IMR-90 (cell line): ENCODE measurements at regions not wholly inside any gene's neighbourhood (a gene's known extent, or its start where the extent isn't known, plus 50 kb on each side); places are given as distances from the start of the nearest gene placed in this dataset.

ENCODE experiments used
- ATAC-seq: fragments of 200-7000 bp; cut with Tn5 transposase; 2 replicates; pipeline ENCODE4 v1.9.1; 2020; ENCODE audit warnings: low read depth, mild to moderate bottlenecking, moderate library complexity
- BruUV-seq: library from RNA; stranded (reverse); fragments of 400-500 nt; replicated peaks from 2 replicates; lab custom pipeline; 2021; lab: Mats Ljungman, UMichigan
- CTCF ChIA-PET: fragments of 300-600 bp; formaldehyde crosslinking; extraction: SDS; loops from one replicate; lab custom pipeline; 2021; ENCODE audit warnings: antibody characterized with exemption; lab: Yijun Ruan, JAX
- POLR2A ChIA-PET: fragments of 300-600 bp; sonication (Branson Sonifier 250); formaldehyde crosslinking; loops from one replicate; lab custom pipeline; 2022; ENCODE audit warnings: antibody characterized with exemption; ENCODE audit not compliant: unreplicated experiment; lab: Charles Lee
- DNase-seq: peaks from one replicate; pipeline ENCODE4 v3.0.0; 2013
- H2AFZ ChIP-seq: replicated peaks from 2 replicates; pipeline ENCODE3; 2013; ENCODE audit warnings: low read length, mild to moderate bottlenecking; ENCODE audit not compliant: poor library complexity
- H2AK5ac ChIP-seq: 2 replicates; pipeline ENCODE4 v1.6.1; 2013; ENCODE audit warnings: low read depth, low read length, inconsistent platforms
- H2AK9ac ChIP-seq: replicated peaks from 2 replicates; pipeline ENCODE3; 2013; ENCODE audit warnings: mild to moderate bottlenecking, low read depth, low read length, moderate library complexity; ENCODE audit not compliant: poor library complexity
- H2BK120ac ChIP-seq: 2 replicates; pipeline ENCODE4 v1.6.1; 2013; ENCODE audit warnings: low read depth, low read length, inconsistent platforms
- H2BK15ac ChIP-seq: 3 replicates; pipeline ENCODE4 v1.6.1; 2013; ENCODE audit warnings: low read depth, low read length, inconsistent platforms
- H2BK20ac ChIP-seq: 2 replicates; pipeline ENCODE4 v1.6.1; 2013; ENCODE audit warnings: low read depth, mild to moderate bottlenecking, inconsistent platforms, low read length, moderate library complexity
- H2BK5ac ChIP-seq: 2 replicates; pipeline ENCODE4 v1.6.1; 2013; ENCODE audit warnings: mild to moderate bottlenecking, low read depth, low read length, inconsistent platforms; ENCODE audit not compliant: poor library complexity, severe bottlenecking
- H3K14ac ChIP-seq: replicated peaks from 2 replicates; pipeline ENCODE4 v1.6.1; 2013; ENCODE audit warnings: low read depth, low read length, inconsistent platforms
- H3K18ac ChIP-seq: 2 replicates; pipeline ENCODE4 v1.6.1; 2013; ENCODE audit warnings: low read depth, low read length, control low read depth
- H3K23ac ChIP-seq: 2 replicates; pipeline ENCODE4 v1.6.1; 2013; ENCODE audit warnings: low read depth, low read length, inconsistent platforms
- H3K27ac ChIP-seq: 2 replicates; pipeline ENCODE4 v1.5.1; 2013; ENCODE audit warnings: mild to moderate bottlenecking, control low read depth, low read length; ENCODE audit not compliant: insufficient read depth
- H3K27me3 ChIP-seq: 2 replicates; pipeline ENCODE4 v1.6.1; 2013; ENCODE audit warnings: low read length; ENCODE audit not compliant: control insufficient read depth, insufficient read depth
- H3K36me3 ChIP-seq: 2 replicates; pipeline ENCODE4 v1.6.1; 2013; ENCODE audit warnings: low read length, mixed read lengths; ENCODE audit not compliant: control insufficient read depth, insufficient read depth
- H3K4ac ChIP-seq: 2 replicates; pipeline ENCODE4 v1.6.1; 2013; ENCODE audit warnings: low read depth, low read length, inconsistent platforms
- H3K4me1 ChIP-seq: 2 replicates; pipeline ENCODE4 v1.6.1; 2013; ENCODE audit warnings: low read length, mixed read lengths; ENCODE audit not compliant: control insufficient read depth, insufficient read depth
- H3K4me2 ChIP-seq: 2 replicates; pipeline ENCODE4 v1.6.1; 2013; ENCODE audit warnings: low read depth, mild to moderate bottlenecking, control low read depth, low read length, moderate library complexity
- H3K4me3 ChIP-seq: 2 replicates; pipeline ENCODE4 v1.5.1; 2013; ENCODE audit warnings: low read depth, mild to moderate bottlenecking, control low read depth, low read length, moderate library complexity; ENCODE audit not compliant: insufficient read depth
- H3K56ac ChIP-seq: 2 replicates; pipeline ENCODE4 v1.6.1; 2013; ENCODE audit warnings: low read length, inconsistent platforms; ENCODE audit not compliant: insufficient read depth; ENCODE audit errors: extremely low read depth
- H3K79me1 ChIP-seq, 2 experiments: 2 replicates each; pipeline ENCODE4 v1.6.1; 2013; ENCODE audit warnings: low read length in 2 of 2, inconsistent platforms in 1 of 2, low read depth in 1 of 2
- H3K9ac ChIP-seq: 2 replicates; pipeline ENCODE4 v1.6.1; 2013; ENCODE audit warnings: low read depth, low read length, control low read depth
- H3K9me1 ChIP-seq: 2 replicates; pipeline ENCODE4 v1.6.1; 2013; ENCODE audit warnings: low read length, inconsistent platforms; ENCODE audit not compliant: insufficient read depth
- H3K9me3 ChIP-seq: 2 replicates; pipeline ENCODE4 v1.6.1; 2013; ENCODE audit warnings: low read length; ENCODE audit not compliant: control insufficient read depth, insufficient read depth
- H4K20me1 ChIP-seq: 2 replicates; pipeline ENCODE4 v1.6.1; 2013; ENCODE audit warnings: low read length, inconsistent platforms; ENCODE audit not compliant: insufficient read depth
- H4K5ac ChIP-seq: 2 replicates; pipeline ENCODE4 v1.6.1; 2013; ENCODE audit warnings: mild to moderate bottlenecking, low read depth, low read length, control low read depth
- H4K8ac ChIP-seq, 2 experiments: 2 replicates each; pipeline ENCODE4 v1.6.1; 2013; ENCODE audit warnings: low read depth in 2 of 2, low read length in 2 of 2, control low read depth in 1 of 2, inconsistent platforms in 1 of 2
- H4K91ac ChIP-seq: 2 replicates; pipeline ENCODE4 v1.6.1; 2013; ENCODE audit warnings: low read depth, low read length, inconsistent platforms; ENCODE audit not compliant: insufficient read depth
- BHLHE40 ChIP-seq: fragments of 150-350 bp; IDR thresholded peaks from 2 replicates; pipeline ENCODE4 v1.6.1; 2016; ENCODE audit warnings: mild to moderate bottlenecking, low read depth, low read length
- CEBPB ChIP-seq: IDR thresholded peaks from 2 replicates; pipeline ENCODE4 v1.6.1; 2012; ENCODE audit warnings: low read depth, low read length, improper control_type of control experiment
- CHD1 ChIP-seq: IDR thresholded peaks from 2 replicates; pipeline ENCODE4 v1.6.1; 2012; ENCODE audit warnings: low read depth, low read length, improper control_type of control experiment
- CTCF ChIP-seq: conservative IDR thresholded peaks from 2 replicates; pipeline ENCODE4 v1.5.1; 2012; ENCODE audit warnings: mild to moderate bottlenecking, low read depth, low read length, improper control_type of control experiment
- ELK1 ChIP-seq: fragments of 150-350 bp; IDR thresholded peaks from 2 replicates; pipeline ENCODE4 v1.6.1; 2016; ENCODE audit warnings: low read depth, mild to moderate bottlenecking, low read length, moderate library complexity, borderline replicate concordance
- FOS ChIP-seq: fragments of 150-350 bp; IDR thresholded peaks from 2 replicates; pipeline ENCODE4 v1.6.1; 2016; ENCODE audit warnings: low read depth, low read length
- MAFK ChIP-seq: IDR thresholded peaks from 2 replicates; pipeline ENCODE4 v1.6.1; 2012; ENCODE audit warnings: low read depth, low read length, improper control_type of control experiment
- MAZ ChIP-seq: IDR thresholded peaks from 2 replicates; pipeline ENCODE4 v1.6.1; 2012; ENCODE audit warnings: low read depth, mild to moderate bottlenecking, low read length, improper control_type of control experiment, moderate library complexity, borderline replicate concordance
- MXI1 ChIP-seq: IDR thresholded peaks from 2 replicates; pipeline ENCODE4 v1.6.1; 2012; ENCODE audit warnings: low read depth, mild to moderate bottlenecking, low read length, moderate library complexity, borderline replicate concordance
- NFE2L2 ChIP-seq: fragments of 150-350 bp; IDR thresholded peaks from 2 replicates; pipeline ENCODE4 v1.6.1; 2016; ENCODE audit warnings: low read depth, mild to moderate bottlenecking, low read length
- POLR2A ChIP-seq: IDR thresholded peaks from 2 replicates; pipeline ENCODE4 v1.6.1; 2012; ENCODE audit warnings: mild to moderate bottlenecking, low read depth, low read length
- RAD21 ChIP-seq: IDR thresholded peaks from 2 replicates; pipeline ENCODE4 v1.6.1; 2012; ENCODE audit warnings: low read length, improper control_type of control experiment
- RCOR1 ChIP-seq: IDR thresholded peaks from 2 replicates; pipeline ENCODE4 v1.6.1; 2012; ENCODE audit warnings: mild to moderate bottlenecking, low read length, improper control_type of control experiment; ENCODE audit not compliant: insufficient replicate concordance
- RFX5 ChIP-seq: IDR thresholded peaks from 2 replicates; pipeline ENCODE4 v1.8.0; 2012; ENCODE audit warnings: low read depth, mild to moderate bottlenecking, low read length, moderate library complexity
- SMC3 ChIP-seq: fragments of 150-350 bp; IDR thresholded peaks from 2 replicates; pipeline ENCODE4 v1.6.1; 2016; ENCODE audit warnings: low read depth, mild to moderate bottlenecking, antibody characterized with exemption, low read length, moderate library complexity
- USF2 ChIP-seq: fragments of 150-350 bp; IDR thresholded peaks from 2 replicates; pipeline ENCODE4 v1.6.1; 2017; ENCODE audit warnings: mild to moderate bottlenecking, antibody characterized with exemption, low read length, low read depth
- dilution Hi-C: fragments of 300-500 bp; cut with HindIII; formaldehyde crosslinking; loops from one replicate; pipeline ENCODE4 v1.14.3; 2018; ENCODE audit warnings: low sequenced_read_pairs; ENCODE audit not compliant: unreplicated experiment
- in situ Hi-C: fragments of 300-500 bp; cut with MboI; formaldehyde crosslinking; loops from 3 replicates; pipeline ENCODE4 v1.14.3; 2019; ENCODE audit warnings: low sequenced_read_pairs, inconsistent platforms, mixed read lengths
- intact Hi-C: fragments of 100-400 bp; cut with micrococcal nuclease; formaldehyde crosslinking; loops from 2 replicates; pipeline ENCODE4 v1.10.0; 2022

GRCh38 chr6:55694759-55695158 lies 115.8 kb upstream of the HMGCLL1 start:
- TF ChIP-seq MXI1 (no peak), MAFK (no peak), NFE2L2 (no peak), CTCF (no peak), SMC3 (no peak), ELK1 (no peak), CEBPB (no peak), RAD21 (no peak), FOS (no peak), RCOR1 (no peak), CHD1 (no peak), BHLHE40 (no peak), POLR2A (no peak), USF2 (no peak), RFX5 (no peak), MAZ (no peak)
- no peaks in the 10 kb centered on the region for H4K20me1 ChIP-seq
- no peaks in the 10 kb centered on the region for H3K9me3 ChIP-seq
- no peak overlapping the region for H3K4ac ChIP-seq
- no peak overlapping the region for H2BK120ac ChIP-seq
- H2AK9ac ChIP-seq, result no peak overlapping the region
- no peak overlapping the region for H2AFZ ChIP-seq
- no peaks in the 10 kb centered on the region for H3K36me3 ChIP-seq
- DNase-seq (no peak), ATAC-seq (no peak)
- no peak overlapping the region for H2BK15ac ChIP-seq
- no peak overlapping the region for H3K9ac ChIP-seq
- no peak overlapping the region for H3K14ac ChIP-seq
- ChIA-PET POLR2A (no interaction called here), CTCF (interaction anchor here (0.8 kb wide), 1 partner anchor 247 kb away, joined by 5 read pairs; no protein-coding TSS in a partner anchor)
- dilution Hi-C loops (no loop called here), intact Hi-C loops (no loop called here), in situ Hi-C loops (no loop called here)
- H2BK5ac ChIP-seq, result no peak overlapping the region
- no peak overlapping the region for H4K91ac ChIP-seq
- H3K4me2 ChIP-seq, result no peak overlapping the region
- no peak overlapping the region for H3K56ac ChIP-seq
- H3K4me3 ChIP-seq, result no peak overlapping the region
- peaks cover 2% of the 10 kb centered on the region; the same call in 1 of the 2 replicates for H3K4me1 ChIP-seq
- H3K79me1 ChIP-seq, result no peaks in the 10 kb centered on the region
- H3K18ac ChIP-seq, result no peak overlapping the region
- no peak overlapping the region for H4K8ac ChIP-seq
- no peaks in the 10 kb centered on the region for H3K27me3 ChIP-seq
- no peak overlapping the region for H3K27ac ChIP-seq
- BruUV-seq, result no TSS peak
- no peak overlapping the region for H4K5ac ChIP-seq
- H2AK5ac ChIP-seq, result no peak overlapping the region
- no peaks in the 10 kb centered on the region for H3K9me1 ChIP-seq
- H3K23ac ChIP-seq, result no peak overlapping the region
- no peak overlapping the region for H2BK20ac ChIP-seq
